CD4-positive, alpha-beta T cell treated with Interferon alpha-2 for 1 hour (primary cell): ENCODE measurements at regions not wholly inside any gene's neighbourhood (a gene's known extent, or its start where the extent isn't known, plus 50 kb on each side); places are given as distances from the start of the nearest gene placed in this dataset.

Source experiments
- DNase-seq, 2 donors: peaks; one replicate each; pipeline ENCODE4 v3.0.0-alpha.2; 2020 to 2022

DNA sequence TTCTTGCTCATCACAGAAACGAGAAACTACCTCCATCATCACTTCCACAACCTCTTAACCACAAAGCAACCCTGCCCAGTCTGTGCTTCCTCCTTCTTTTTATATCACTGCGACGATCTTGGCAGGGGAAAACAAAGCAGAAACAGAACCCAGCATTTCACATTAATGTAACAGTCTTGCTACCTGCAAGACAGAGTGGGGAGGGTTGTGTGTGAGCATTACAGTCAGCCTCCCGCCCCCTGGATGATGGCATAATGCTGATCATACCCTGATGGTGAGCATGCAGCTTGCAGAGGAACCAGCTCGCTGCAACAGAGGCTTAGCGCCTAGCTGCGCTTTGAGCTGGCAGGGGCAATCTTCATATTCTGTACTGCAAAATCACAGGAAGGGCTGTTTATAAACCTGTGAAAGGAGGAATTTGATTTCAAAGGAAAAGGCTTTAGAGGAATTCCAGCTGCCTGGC, 376.1 kb downstream of the IRS1 start:
- DNase-seq: peak; percentile 61 to 77

DNA sequence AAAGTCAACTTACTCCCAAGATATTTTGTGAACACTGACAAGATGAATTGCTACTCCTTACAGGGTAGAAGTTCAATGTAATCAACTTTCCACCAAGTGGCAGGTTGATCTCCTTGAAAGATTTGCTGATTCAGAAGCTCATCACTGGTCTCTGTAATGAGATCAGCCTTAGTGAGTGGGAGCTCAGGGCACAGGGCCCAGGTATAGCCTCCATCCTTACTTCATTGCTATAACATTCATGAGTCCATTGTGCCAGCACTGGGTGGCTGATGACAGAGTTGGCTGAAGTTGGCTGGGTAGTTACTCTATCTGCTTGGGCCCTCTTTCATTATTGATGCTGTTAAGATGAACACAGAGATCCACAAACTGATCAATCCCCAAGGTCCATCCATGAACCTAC, 379.0 kb downstream of the IRS1 start:
- no peak for DNase-seq

GRCh38 chr2:226418521-226418920, 381.1 kb downstream of the IRS1 start:
- no peak for DNase-seq

GRCh38 chr2:226414335-226414734, 385.3 kb downstream of the IRS1 start:
- no peak for DNase-seq

DNA sequence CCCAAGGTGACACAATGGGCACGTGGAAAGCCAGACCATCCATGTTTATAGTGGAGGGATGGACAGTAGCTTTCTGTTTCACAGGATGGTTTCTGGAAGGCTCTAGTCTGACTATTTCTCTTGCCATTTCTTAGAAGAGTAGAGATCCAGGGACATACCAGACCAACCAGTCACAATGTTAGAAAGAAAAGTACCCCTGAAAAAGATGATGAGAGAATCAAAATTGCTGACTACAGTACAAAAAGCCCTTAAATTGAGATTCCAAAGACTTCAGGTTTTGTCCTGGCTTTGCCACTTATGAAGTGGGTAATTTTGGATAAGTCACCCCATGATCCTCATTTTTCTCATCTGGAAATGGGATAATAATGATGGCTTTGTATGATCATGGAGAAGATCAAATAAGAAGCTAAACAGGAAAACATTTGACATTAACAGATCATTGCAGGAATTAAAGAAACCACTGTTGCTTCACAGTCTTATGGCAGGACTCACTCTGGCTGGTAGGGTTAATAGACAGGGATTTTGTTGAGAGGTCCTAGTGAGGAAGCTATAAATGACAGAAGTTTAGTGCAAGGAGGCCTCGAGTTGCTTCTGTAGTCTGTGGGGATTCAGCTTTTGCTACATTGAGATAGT, 386.0 kb downstream of the IRS1 start:
- no peak for DNase-seq

DNA sequence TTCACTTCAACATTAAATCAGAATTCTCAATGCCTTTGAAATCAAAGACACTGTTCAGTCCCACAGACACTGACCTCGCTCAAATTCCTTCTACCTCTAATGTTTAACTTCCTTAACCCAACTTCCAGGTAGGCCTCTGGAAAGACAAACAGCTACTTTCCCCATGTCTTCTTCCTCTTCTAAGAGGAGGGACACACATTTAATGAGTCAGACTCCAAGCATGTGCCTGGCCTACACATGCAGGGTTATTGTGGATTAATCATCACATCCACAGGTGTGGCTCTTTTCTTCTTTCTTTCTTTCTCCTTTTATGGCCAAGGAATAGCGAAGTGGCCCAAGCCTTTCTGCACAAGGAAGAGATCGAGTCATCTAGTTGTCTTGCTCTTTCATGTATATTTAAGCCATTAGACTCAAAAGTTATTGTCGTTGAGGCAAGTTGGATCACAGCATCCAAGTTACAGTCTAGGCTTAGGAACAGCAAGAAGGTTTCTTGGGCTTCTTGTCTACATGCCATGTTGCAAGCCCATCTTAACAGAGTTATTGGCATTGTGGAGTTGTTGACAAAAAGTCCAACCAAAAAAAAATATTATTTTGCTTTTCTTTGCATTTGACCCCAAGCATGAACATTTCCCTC, 387.8 kb downstream of the IRS1 start:
- DNase-seq: no peak

- no peak for DNase-seq
Measured at GRCh38 chr2:226411205-226411604, 388.4 kb downstream of the IRS1 start.

DNA sequence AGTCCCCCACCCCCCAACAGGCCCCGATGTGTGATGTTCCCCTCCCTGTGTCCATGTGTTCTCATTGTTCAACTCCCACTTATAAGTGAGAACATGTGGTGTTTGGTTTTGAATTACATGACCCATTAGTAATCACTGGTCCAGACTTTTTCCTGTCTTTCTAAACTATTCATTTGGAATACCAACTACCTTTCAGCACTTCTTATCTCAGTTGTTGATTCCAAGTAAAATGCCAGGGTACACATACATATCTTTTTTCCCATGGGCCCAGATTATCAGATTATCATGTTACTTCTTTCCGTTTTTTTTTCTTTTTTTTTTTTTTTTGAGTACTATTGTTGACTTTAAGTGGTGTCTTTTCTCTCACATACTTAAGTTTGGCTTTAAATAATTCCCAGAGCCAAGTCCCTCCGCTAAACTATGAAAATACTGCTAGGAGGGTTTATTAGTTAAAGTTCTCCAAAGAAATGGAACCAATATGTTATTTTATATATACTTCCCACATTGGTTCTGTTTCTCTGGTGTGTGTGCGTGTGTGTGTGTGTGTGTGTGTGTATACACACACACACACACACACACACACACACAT, 389.3 kb downstream of the IRS1 start:
- DNase-seq: no peak

DNA sequence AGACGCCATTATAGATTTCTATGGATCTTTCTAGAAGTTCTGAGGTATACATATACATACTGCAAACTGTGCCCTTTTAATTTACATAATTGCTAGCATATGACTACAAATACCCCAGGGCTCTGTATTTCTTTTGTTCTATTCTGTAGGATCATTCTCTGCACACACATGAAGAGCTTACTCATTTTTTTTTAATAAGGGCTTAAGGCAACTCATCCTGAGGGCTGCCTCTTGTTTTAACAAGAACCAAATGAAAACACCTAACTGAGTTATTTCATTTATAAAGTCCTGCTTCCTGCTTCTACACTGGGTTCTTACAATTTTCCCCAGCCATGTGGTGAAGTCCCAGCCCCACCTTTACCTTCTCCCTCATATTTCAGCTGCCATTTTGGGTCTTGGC, 390.5 kb downstream of the IRS1 start:
- DNase-seq: no peak

GRCh38 chr2:226408141-226408540, 391.5 kb downstream of the IRS1 start:
- no peak for DNase-seq

DNA sequence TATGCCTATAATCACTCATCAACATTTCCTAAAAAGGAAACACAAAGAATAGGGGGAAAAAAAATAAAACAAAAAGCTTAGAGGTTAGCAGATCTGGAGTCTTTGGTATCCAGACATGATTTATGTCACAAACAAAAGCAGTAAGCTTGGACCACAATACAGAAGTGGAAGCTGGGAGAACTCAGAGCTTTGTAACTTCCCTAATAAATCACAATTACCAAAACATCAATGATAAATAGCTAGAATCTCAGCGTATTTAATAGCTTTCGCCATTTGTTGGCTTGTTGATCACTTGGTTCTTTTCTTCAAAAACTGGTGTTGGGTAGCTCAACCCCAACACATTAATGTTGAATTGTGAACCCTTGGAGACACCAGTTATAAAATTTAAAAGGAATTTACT, 392.5 kb downstream of the IRS1 start:
- no peak for DNase-seq

DNA sequence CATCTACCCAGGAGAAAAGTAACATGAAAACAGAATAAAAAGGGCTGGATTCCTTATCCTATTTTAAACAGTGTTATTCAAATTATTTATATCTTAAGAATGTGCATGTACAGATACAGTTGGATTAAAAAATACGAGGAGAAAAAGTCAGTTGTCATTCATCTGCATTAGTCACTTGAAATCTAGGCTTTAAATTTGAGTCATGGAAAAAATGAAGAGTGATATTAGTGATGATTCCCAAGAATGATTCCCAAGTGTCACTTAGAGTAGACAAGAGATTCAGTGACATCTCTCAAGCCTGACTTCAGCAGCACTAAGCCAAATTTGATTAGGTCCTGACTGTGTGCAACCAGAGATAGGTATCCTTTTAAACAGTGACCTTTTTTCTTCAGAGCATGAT, 394.2 kb downstream of the IRS1 start:
- no peak for DNase-seq

GRCh38 chr2:226403369-226403768, 396.3 kb downstream of the IRS1 start:
- DNase-seq: no peak

DNA sequence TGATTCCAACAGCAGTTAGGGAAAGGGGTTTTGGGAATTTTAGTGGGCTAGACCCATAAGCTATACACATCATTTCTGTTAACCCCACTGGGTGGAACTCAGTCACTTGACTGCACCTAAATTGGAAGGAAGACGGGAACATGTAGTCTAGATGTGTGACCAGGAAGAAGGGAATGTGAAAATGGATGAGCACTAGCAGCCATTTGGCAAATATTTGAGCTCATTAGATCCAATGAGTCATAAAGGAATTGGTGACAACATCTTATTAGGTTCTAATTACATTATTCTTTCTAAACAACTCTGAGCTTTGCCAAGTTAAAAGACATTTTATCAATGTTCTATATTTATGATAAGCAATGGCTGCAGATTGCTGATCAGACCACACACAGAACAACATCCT, 400.6 kb downstream of the IRS1 start:
- no peak for DNase-seq

GRCh38 chr2:226398580-226398979, 401.0 kb downstream of the IRS1 start:
- DNase-seq: no peak

- no peak for DNase-seq
Measured at GRCh38 chr2:226396541-226396940, 403.1 kb downstream of the IRS1 start.

DNA sequence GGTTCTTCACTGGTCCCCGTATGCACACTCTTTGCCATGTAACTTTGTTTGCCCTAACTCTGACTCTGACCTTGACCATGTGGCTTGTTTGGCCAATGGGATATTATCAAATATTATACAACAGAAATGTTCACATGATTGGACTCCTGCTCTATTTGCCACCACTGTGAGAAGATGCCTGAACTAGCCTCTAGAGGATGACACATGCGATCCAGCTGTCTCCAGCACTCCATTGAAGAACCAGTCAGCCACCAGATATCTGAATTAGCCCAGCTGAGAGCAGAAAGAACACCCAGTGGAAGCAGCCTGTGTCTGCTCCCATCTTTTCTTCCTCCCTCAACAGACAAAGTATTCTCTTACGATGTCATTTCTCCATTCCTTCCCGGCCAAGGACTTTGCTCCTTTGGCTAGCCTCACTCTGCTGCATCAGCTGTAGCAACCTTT, 412.1 kb downstream of the IRS1 start:
- DNase-seq: no peak

DNA sequence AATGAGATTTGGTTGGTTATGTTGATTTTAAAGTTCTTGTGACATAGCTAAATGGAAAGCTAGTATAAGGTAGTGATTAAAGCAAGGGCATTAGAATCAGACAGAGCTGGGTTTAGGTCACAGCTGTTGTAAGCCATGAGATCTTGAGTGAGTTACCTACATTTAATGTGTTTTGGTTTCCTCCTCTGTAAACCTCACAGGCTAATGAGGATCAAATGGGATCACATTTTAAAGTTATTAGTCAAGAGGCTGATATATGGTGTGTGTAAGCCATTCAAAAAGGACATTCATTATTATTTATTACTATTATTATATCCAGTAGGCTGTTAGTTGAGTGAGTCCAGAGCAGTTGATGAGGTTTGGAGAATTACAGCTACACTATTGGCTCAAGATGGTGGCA, 416.2 kb downstream of the IRS1 start:
- DNase-seq: no peak

DNA sequence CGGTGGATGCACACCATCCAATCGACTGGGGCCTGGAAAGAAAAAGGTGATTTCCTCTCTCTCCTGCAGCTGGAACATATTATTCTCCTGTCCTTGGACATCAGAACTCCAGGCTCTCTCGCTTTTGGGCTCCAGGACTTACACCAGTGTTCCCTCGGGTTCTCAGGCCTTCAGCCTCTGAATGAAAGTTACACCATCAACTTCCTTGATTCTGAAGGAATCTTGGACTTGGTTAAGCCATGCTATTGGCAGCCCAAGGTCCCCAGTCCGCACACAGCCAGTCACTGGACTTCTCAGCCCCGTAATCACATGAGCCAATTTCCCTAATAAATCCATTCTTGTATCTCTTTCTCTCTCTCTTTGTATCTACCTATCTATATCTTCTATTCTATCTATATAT, 418.9 kb downstream of the IRS1 start:
- no peak for DNase-seq

DNA sequence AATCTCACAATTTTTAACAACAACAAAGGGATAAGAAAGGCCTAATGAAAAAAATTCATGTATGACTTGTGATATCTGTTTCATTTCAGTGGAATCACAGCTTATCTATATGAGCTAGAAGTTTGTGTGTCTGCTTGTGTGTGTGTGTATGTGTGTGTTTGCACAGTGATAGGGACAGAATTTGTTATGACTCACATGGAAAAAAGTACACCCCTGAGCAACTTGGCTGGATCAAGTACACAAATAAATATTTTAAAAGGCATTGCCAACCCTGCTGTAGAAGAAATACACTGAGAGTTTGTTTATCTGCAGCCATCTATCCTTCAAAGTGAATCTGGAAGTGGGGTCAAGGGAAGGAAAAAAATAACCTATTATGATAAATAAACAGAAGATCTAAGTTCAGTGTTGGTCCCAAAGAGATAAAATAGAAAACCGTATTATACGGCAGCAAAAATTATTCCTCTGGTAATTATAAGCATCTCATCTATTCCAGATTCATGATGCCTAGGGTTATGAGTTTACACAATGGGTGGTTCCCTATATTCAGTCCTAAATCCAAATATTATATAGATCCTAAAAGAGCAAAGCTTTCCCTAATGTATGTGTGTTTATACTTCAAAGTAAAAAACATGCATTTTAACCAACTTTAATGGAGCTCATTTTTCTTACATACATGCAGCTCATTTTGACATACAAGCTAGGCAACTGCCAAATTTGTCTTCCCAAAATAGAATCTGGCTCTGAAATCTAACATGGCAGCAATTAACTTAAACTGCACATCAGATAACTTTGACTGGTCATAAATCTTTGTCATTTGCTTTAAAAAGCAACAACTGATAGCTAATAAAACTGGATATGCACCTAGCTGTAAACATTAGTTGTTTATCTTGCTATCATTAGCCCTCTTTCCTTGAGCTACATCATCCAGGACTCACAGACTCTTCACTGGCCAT, 420.6 kb downstream of the IRS1 start:
- no peak for DNase-seq

GRCh38 chr2:226376516-226377180, 423.0 kb downstream of the IRS1 start:
- DNase-seq: no peak

DNA sequence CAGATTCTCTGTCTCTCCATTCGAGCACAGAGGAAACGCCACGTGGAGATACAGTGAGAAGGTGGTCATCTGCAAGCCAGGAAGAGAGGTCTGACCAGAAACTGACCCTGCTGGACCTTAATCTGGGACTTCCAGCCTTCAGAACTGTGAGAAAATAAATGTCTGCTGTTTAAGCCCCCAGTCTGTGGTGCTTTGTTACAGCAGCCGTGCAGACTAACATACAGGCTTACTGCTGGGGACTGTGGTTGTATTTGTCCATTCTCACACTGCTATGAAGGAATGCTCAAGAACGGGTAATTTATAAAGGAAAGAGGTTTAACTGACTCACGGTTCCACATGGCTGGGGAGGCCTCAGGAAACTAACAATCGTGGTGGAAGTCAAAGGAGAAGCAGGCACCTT, 432.7 kb downstream of the IRS1 start:
- DNase-seq: no peak

DNA sequence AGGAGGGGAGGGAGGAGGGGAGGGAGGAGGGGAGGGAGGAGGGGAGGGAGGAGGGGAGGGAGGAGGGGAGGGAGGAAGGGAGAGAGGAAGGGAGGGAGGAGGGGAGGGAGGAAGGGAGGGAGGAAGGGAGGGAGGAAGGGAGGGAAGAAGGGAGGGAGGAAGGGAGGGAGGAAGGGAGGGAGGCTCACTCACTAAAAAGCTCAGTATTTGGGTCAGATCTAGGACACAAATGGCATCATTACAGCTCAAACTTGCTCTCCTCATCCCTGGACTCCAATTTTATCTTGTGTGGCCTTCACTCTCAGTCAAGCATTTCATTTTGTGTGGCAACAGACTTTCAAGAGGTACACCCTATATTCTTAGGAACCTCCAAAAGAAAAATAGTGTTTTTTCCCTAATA, 435.4 kb downstream of the IRS1 start:
- no peak for DNase-seq
